ENCODE measurements at regions not wholly inside any gene's neighbourhood (a gene's known extent, or its start where the extent isn't known, plus 50 kb on each side); places are given as distances from the start of the nearest gene placed in this dataset.
A peak's percentile ranks its signal among the peaks of the same experiment; 100 is the strongest.
"Not testable (repeated sequence)": the region's sequence is repeated elsewhere in the genome, so short reads cannot be mapped to it uniquely, and the experiment has no call there.

- in situ Hi-C loops (cut with HindIII; ENCODE audit: low pct_ligation_motif_present, low pct_unique_long_range_greater_than_20kb, low sequenced_read_pairs), result no loop called here
- DNase-seq, result no peak
Observed at GRCh38 chr7:142469696-142470543, 212.1 kb upstream of the PRSS58 start.

GRCh38 chr7:142468871-142469665, 211.2 kb upstream of the PRSS58 start:
- no peak for DNase-seq
- in situ Hi-C loops (cut with HindIII; ENCODE audit: low pct_ligation_motif_present, low pct_unique_long_range_greater_than_20kb, low sequenced_read_pairs), result no loop called here

- not testable (repeated sequence) for DNase-seq
Observed at GRCh38 chr7:142467056-142467655, 209.3 kb upstream of the PRSS58 start.

GRCh38 chr7:142463401-142463850, 205.6 kb upstream of the PRSS58 start:
- DNase-seq, result no peak

More at GRCh38 chr7:142467056-142467655, 209.3 kb upstream of the PRSS58 start:
- in situ Hi-C loops (cut with HindIII; ENCODE audit: low pct_ligation_motif_present, low pct_unique_long_range_greater_than_20kb, low sequenced_read_pairs), result not testable (repeated sequence)

GRCh38 chr7:142461437-142461836, 203.6 kb upstream of the PRSS58 start:
- in situ Hi-C loops (cut with HindIII; ENCODE audit: low pct_ligation_motif_present, low pct_unique_long_range_greater_than_20kb, low sequenced_read_pairs), result no loop called here
- DNase-seq, result no peak

More at GRCh38 chr7:142463401-142463850, 205.6 kb upstream of the PRSS58 start:
- in situ Hi-C loops (cut with HindIII; ENCODE audit: low pct_ligation_motif_present, low pct_unique_long_range_greater_than_20kb, low sequenced_read_pairs), result no loop called here

GRCh38 chr7:142460402-142461117, 202.7 kb upstream of the PRSS58 start:
- in situ Hi-C loops (cut with HindIII; ENCODE audit: low pct_ligation_motif_present, low pct_unique_long_range_greater_than_20kb, low sequenced_read_pairs), result no loop called here
- DNase-seq, result no peak

- DNase-seq, result peak; percentile 61
- in situ Hi-C loops (cut with HindIII; ENCODE audit: low pct_ligation_motif_present, low pct_unique_long_range_greater_than_20kb, low sequenced_read_pairs), result no loop called here
Observed at GRCh38 chr7:142459551-142459963, 201.7 kb upstream of the PRSS58 start.

- DNase-seq, result no peak
- in situ Hi-C loops (cut with HindIII; ENCODE audit: low pct_ligation_motif_present, low pct_unique_long_range_greater_than_20kb, low sequenced_read_pairs), result no loop called here
Observed at GRCh38 chr7:142457146-142457703, 199.4 kb upstream of the PRSS58 start.

- in situ Hi-C loops (cut with HindIII; ENCODE audit: low pct_ligation_motif_present, low pct_unique_long_range_greater_than_20kb, low sequenced_read_pairs), result no loop called here
- DNase-seq, result no peak
Observed at GRCh38 chr7:142455392-142455791, 197.5 kb upstream of the PRSS58 start.

GRCh38 chr7:142454862-142455261, 197.0 kb upstream of the PRSS58 start:
- DNase-seq, result no peak
- in situ Hi-C loops (cut with HindIII; ENCODE audit: low pct_ligation_motif_present, low pct_unique_long_range_greater_than_20kb, low sequenced_read_pairs), result no loop called here

- DNase-seq, result no peak
- in situ Hi-C loops (cut with HindIII; ENCODE audit: low pct_ligation_motif_present, low pct_unique_long_range_greater_than_20kb, low sequenced_read_pairs), result no loop called here
Observed at GRCh38 chr7:142452791-142453190, 194.9 kb upstream of the PRSS58 start.

GRCh38 chr7:142451817-142452216, 194.0 kb upstream of the PRSS58 start:
- in situ Hi-C loops (cut with HindIII; ENCODE audit: low pct_ligation_motif_present, low pct_unique_long_range_greater_than_20kb, low sequenced_read_pairs), result no loop called here
- DNase-seq, result no peak

GRCh38 chr7:142451296-142451695, 193.4 kb upstream of the PRSS58 start:
- no peak for DNase-seq
- in situ Hi-C loops (cut with HindIII; ENCODE audit: low pct_ligation_motif_present, low pct_unique_long_range_greater_than_20kb, low sequenced_read_pairs), result no loop called here

- in situ Hi-C loops (cut with HindIII; ENCODE audit: low pct_ligation_motif_present, low pct_unique_long_range_greater_than_20kb, low sequenced_read_pairs), result no loop called here
Observed at GRCh38 chr7:142450695-142451094, 192.8 kb upstream of the PRSS58 start.

GRCh38 chr7:142450206-142450605, 192.3 kb upstream of the PRSS58 start:
- DNase-seq, result no peak
- in situ Hi-C loops (cut with HindIII; ENCODE audit: low pct_ligation_motif_present, low pct_unique_long_range_greater_than_20kb, low sequenced_read_pairs), result no loop called here

More at GRCh38 chr7:142450695-142451094, 192.8 kb upstream of the PRSS58 start:
- DNase-seq, result no peak

- DNase-seq; in situ Hi-C loops (cut with HindIII; ENCODE audit: low pct_ligation_motif_present, low pct_unique_long_range_greater_than_20kb, low sequenced_read_pairs): not testable (repeated sequence)
Observed at GRCh38 chr7:142448857-142449256, 191.0 kb upstream of the PRSS58 start.

GRCh38 chr7:142447762-142448161, 189.9 kb upstream of the PRSS58 start:
- DNase-seq, result no peak
- in situ Hi-C loops (cut with HindIII; ENCODE audit: low pct_ligation_motif_present, low pct_unique_long_range_greater_than_20kb, low sequenced_read_pairs), result no loop called here

- in situ Hi-C loops (cut with HindIII; ENCODE audit: low pct_ligation_motif_present, low pct_unique_long_range_greater_than_20kb, low sequenced_read_pairs), result no loop called here
- peak; percentile 14 for DNase-seq
Observed at GRCh38 chr7:142445019-142445686, 187.3 kb upstream of the PRSS58 start.
